Neural cell (in vitro differentiated cells): ENCODE measurements at regions not wholly inside any gene's neighbourhood (a gene's known extent, or its start where the extent isn't known, plus 50 kb on each side); places are given as distances from the start of the nearest gene placed in this dataset.

ENCODE experiments used
- H2AFZ ChIP-seq: fragments of 200-600, 300-800 bp; sonication (generic), shearing (Covaris generic); 2 replicates; pipeline ENCODE4 v1.6.0; 2014; ENCODE audit warnings: low read depth, mild to moderate bottlenecking, antibody characterized with exemption, low read length, moderate library complexity
- H3F3A ChIP-seq: fragments of 200-600 bp; shearing (Covaris generic); 2 replicates; pipeline ENCODE4 v1.6.1; 2016; ENCODE audit warnings: mild to moderate bottlenecking, moderate library complexity, mixed read lengths, antibody characterized with exemption, low read length; ENCODE audit not compliant: insufficient read depth, poor library complexity, severe bottlenecking
- H3K27ac ChIP-seq: fragments of 200-600, 300-800 bp; sonication (generic), shearing (Covaris generic); 2 replicates; pipeline ENCODE4 v1.5.1; 2014; ENCODE audit warnings: mild to moderate bottlenecking, low read length, moderate library complexity
- H3K27me3 ChIP-seq: fragments of 300-800, 200-600 bp; sonication (generic), shearing (Covaris generic); 2 replicates; pipeline ENCODE4 v1.6.0; 2014; ENCODE audit warnings: mild to moderate bottlenecking, low read depth, low read length, moderate library complexity; ENCODE audit not compliant: insufficient read depth
- H3K36me3 ChIP-seq: fragments of 300-800, 200-600 bp; sonication (generic), shearing (Covaris generic); 2 replicates; pipeline ENCODE4 v1.5.1; 2014; ENCODE audit warnings: mild to moderate bottlenecking, antibody characterized with exemption, low read length, moderate library complexity; ENCODE audit not compliant: insufficient read depth
- H3K4me2 ChIP-seq: fragments of 300-800, 200-600 bp; sonication (generic), shearing (Covaris generic); 2 replicates; pipeline ENCODE4 v1.6.0; 2014; ENCODE audit warnings: mild to moderate bottlenecking, low read length
- H3K4me3 ChIP-seq: fragments of 300-800, 200-600 bp; sonication (generic), shearing (Covaris generic); 2 replicates; pipeline ENCODE4 v1.5.1; 2014; ENCODE audit warnings: mild to moderate bottlenecking, low read length, moderate library complexity
- H3K79me2 ChIP-seq: fragments of 200-600 bp; shearing (Covaris generic); replicated peaks from 2 replicates; pipeline ENCODE4 v1.6.0; 2014; ENCODE audit warnings: mild to moderate bottlenecking, low read length, moderate library complexity; ENCODE audit not compliant: insufficient read depth
- H3K9ac ChIP-seq: fragments of 300-800, 200-600 bp; sonication (generic), shearing (Covaris generic); 2 replicates; pipeline ENCODE4 v1.6.1; 2016; ENCODE audit warnings: mild to moderate bottlenecking, low read length, mixed read lengths
- H3K9me2 ChIP-seq: fragments of 200-600 bp; shearing (Covaris generic); 2 replicates; pipeline ENCODE4 v1.6.1; 2016; ENCODE audit warnings: mild to moderate bottlenecking, low read length, mixed read lengths; ENCODE audit not compliant: insufficient read depth
- H3K9me3 ChIP-seq: fragments of 200-600, 300-800 bp; sonication (generic), shearing (Covaris generic); 2 replicates; pipeline ENCODE4 v1.6.1; 2016; ENCODE audit warnings: mild to moderate bottlenecking, mixed run types, low read length, moderate library complexity, mixed read lengths
- H4K20me1 ChIP-seq: fragments of 200-600 bp; shearing (Covaris generic); 2 replicates; pipeline ENCODE4 v1.6.1; 2016; ENCODE audit warnings: mild to moderate bottlenecking, mixed run types; ENCODE audit not compliant: insufficient read depth
- CTCF ChIP-seq: fragments of 450-650 bp; IDR thresholded peaks from 2 replicates; pipeline ENCODE4 v1.5.1; 2014; ENCODE audit warnings: antibody characterized with exemption, mild to moderate bottlenecking, moderate library complexity; ENCODE audit not compliant: poor library complexity, severe bottlenecking
- EP300 ChIP-seq: fragments of 450-650 bp; conservative IDR thresholded peaks from 2 replicates; pipeline ENCODE4 v1.6.1; 2014; ENCODE audit warnings: antibody characterized with exemption, mild to moderate bottlenecking, moderate library complexity; ENCODE audit not compliant: poor library complexity, severe bottlenecking
- EZH2 ChIP-seq: fragments of 200-600, 300-800 bp; shearing (Covaris generic), sonication (generic); IDR thresholded peaks from 2 replicates; pipeline ENCODE4 v1.6.1; 2014; ENCODE audit warnings: antibody characterized with exemption, low read length, borderline replicate concordance, mild to moderate bottlenecking; ENCODE audit not compliant: insufficient read depth, poor library complexity, severe bottlenecking
- MXI1 ChIP-seq: fragments of 450-650 bp; conservative IDR thresholded peaks from 2 replicates; pipeline ENCODE4 v1.6.1; 2014; ENCODE audit warnings: antibody characterized with exemption, mild to moderate bottlenecking; ENCODE audit not compliant: poor library complexity, severe bottlenecking
- POLR2AphosphoS5 ChIP-seq: IDR thresholded peaks from 2 replicates; pipeline ENCODE4 v1.6.1; 2012
- RAD21 ChIP-seq: fragments of 450-650 bp; conservative IDR thresholded peaks from 2 replicates; pipeline ENCODE4 v1.6.1; 2014; ENCODE audit warnings: antibody characterized with exemption, mild to moderate bottlenecking, moderate library complexity
- REST ChIP-seq: IDR thresholded peaks from 2 replicates; pipeline ENCODE4 v1.6.1; 2012; ENCODE audit warnings: borderline replicate concordance
- SMC3 ChIP-seq: fragments of 450-650 bp; conservative IDR thresholded peaks from 2 replicates; pipeline ENCODE4 v1.6.1; 2014; ENCODE audit warnings: antibody characterized with exemption, mild to moderate bottlenecking, moderate library complexity; ENCODE audit not compliant: poor library complexity
- TAF1 ChIP-seq: IDR thresholded peaks from 2 replicates; pipeline ENCODE4 v1.6.1; 2012; ENCODE audit warnings: low read depth

DNA sequence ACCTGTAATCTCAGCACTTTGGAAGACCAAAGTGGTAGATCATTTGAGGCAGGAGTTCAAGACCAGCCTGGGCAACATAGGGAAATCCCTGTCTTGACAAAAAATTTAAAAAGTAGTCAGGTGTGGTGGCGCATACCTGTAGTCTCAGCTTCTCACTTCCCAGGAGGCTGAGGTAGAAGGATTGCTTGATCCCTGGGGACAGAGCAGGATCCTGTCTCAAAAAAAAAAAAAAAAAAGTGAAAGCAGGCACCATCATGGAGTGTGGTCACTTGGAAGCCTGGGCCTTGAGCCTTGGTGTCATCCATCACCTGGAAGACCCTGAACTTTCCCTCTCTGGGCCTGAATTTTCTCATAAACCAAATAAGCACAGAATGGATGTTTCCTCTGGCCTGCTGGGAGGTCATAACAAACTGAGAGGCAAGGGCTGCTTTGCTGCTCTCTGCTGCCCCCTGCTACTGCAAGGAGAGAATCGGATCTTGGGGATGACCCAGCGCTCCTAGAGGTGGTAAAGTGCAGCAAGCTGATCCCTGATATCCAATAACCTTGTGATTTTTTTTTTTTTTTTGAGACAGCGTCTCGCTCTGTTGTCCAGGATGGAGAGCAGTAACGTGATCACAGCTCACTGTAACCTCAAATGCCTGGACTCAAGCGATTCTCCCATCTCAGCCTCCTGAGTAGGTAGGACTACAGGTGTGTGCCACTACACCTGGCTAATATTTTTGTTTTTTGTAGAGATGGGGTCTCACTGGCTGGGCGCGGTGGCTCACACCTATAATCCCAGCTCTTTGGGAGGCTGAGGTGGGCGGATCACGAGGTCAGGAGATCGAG, 75.9 kb upstream of the RNU2-1 start:
- Histone ChIP-seq H2AFZ (no peak overlapping the region), H3K27ac (no peak overlapping the region)

DNA sequence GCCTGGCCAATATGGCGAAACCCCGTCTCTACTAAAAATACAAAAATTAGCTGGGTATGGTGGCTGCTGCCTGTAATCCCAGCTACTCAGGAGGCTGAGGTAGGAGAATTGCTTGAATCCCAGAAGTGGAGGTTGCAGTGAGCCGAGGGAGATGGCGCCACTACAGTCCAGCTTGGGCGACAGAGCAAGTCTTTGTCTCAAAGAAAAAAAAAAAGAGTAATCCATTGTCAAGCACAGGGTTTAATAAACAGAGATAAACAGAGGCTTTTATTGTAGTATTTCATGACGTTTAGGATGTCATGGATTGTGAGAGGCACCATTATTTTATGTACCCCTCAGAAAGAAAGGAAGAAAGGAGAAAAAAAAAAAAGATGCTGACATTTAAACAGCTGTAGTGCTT, 75.2 kb upstream of the RNU2-1 start:
- Histone ChIP-seq H3F3A (no peaks in the 10 kb centered on the region), H4K20me1 (no peaks in the 10 kb centered on the region), H3K9me3 (no peaks in the 10 kb centered on the region), H3K4me2 (no peak overlapping the region), H3K9ac (no peak overlapping the region), H3K4me3 (no peak overlapping the region), H3K27ac (no peak overlapping the region), H3K79me2 (no peaks in the 10 kb centered on the region), H3K27me3 (no peaks in the 10 kb centered on the region), H2AFZ (no peak overlapping the region), H3K9me2 (no peaks in the 10 kb centered on the region), H3K36me3 (no peaks in the 10 kb centered on the region)
- TF ChIP-seq MXI1 (no peak), POLR2AphosphoS5 (no peak), TAF1 (no peak), SMC3 (no peak), CTCF (no peak), EP300 (no peak), RAD21 (no peak), EZH2 (no peak)

More for the DNA sequence above, 75.9 kb upstream of the RNU2-1 start:
- Histone ChIP-seq H3K36me3 (no peaks in the 10 kb centered on the region), H3K9me2 (no peaks in the 10 kb centered on the region), H3K4me3 (no peak overlapping the region), H3K4me2 (no peak overlapping the region), H3K79me2 (no peaks in the 10 kb centered on the region), H3F3A (no peaks in the 10 kb centered on the region), H3K9me3 (no peaks in the 10 kb centered on the region), H3K27me3 (no peaks in the 10 kb centered on the region), H4K20me1 (no peaks in the 10 kb centered on the region), H3K9ac (no peak overlapping the region)
- no peak for TF ChIP-seq CTCF
- no peak for TF ChIP-seq TAF1
- TF ChIP-seq EP300, result no peak
- TF ChIP-seq MXI1, result no peak
- no peak for TF ChIP-seq REST
- no peak for TF ChIP-seq SMC3
- TF ChIP-seq POLR2AphosphoS5, result no peak
- no peak for TF ChIP-seq EZH2
- no peak for TF ChIP-seq RAD21
